HG03039 (cell line): ENCODE measurements at regions not wholly inside any gene's neighbourhood (a gene's known extent, or its start where the extent isn't known, plus 50 kb on each side); places are given as distances from the start of the nearest gene placed in this dataset.
"Not testable (repeated sequence)": the region's sequence is repeated elsewhere in the genome, so short reads cannot be mapped to it uniquely, and the experiment has no call there.

Experiments used
- ATAC-seq: cut with Tn5 transposase; IDR thresholded peaks from one replicate; pipeline ENCODE4 v1.9.1; 2021; ENCODE audit warnings: mild to moderate bottlenecking, moderate library complexity; ENCODE audit not compliant: unreplicated experiment

DNA sequence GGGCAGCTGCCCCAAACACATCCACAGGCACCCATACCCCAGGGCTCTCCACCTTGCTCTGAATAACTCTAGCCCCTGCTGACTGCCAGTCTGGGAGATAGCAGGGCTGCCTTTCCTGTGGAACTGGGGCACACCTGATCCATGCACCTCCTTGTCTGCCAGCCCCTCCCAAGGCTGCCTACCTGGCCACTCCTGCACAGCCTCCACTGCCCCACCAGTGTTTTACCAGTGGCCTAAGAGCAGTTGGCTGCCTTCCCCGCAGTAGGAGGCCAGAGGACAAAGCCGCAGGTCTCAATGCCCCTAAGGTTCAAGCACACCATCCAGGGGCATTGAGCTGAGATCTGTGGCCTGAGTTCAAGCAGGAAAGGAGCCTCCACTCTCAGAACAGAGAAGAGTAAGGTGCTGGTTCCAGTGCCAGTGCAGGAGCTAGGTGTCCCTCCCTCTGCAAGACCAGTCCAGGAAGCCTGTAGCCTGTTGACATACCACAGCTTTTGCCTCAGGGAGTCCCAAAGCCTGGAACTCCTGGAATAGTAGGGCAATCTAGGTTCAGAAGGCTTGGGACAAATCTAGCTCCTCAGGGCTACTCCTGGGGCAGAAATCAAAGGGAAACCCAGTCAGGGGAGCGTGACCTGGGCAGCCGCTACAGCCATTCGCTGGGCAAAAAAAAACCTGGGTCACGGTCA lies 514.5 kb upstream of the PTGER4 start:
- ATAC-seq = no peak

DNA sequence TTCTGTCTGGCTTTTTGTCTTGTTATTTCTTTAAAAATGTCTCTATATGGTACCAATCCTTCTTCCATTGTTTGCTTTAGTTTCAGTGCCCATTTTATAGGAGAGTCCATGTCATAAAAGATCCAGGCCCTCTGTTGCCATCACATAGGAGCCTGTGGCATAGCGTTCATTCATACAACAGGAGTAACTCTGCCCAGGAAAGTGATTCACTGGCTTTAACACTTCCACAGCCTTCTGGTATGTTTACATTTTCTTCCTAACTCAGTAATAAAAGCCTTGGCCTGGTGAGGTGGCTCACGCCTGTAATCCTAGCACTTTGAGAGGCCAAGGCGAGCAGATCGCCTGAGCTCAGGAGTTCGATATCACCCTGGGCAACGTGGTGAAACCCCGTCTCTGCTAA lies 519.3 kb upstream of the PTGER4 start:
- no peak for ATAC-seq

DNA sequence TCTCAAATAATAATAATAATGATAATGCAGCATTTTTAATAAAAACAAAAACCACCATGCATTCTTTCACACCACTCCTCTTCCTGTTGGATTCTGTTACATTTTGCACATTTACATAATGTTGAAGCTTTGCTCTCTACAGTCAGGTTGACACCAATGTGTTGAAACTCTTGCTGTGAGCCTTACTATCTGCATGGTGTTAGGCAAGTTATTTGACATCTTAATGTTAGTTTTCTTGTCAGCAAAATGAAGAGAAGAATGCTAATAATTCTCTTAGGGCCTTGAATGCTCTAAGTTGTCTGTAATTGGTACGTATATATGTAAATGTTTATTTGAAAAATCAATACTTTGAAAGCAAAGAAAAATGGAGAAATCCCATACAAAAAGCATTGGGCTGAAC lies 525.5 kb upstream of the PTGER4 start:
- ATAC-seq = no peak

DNA sequence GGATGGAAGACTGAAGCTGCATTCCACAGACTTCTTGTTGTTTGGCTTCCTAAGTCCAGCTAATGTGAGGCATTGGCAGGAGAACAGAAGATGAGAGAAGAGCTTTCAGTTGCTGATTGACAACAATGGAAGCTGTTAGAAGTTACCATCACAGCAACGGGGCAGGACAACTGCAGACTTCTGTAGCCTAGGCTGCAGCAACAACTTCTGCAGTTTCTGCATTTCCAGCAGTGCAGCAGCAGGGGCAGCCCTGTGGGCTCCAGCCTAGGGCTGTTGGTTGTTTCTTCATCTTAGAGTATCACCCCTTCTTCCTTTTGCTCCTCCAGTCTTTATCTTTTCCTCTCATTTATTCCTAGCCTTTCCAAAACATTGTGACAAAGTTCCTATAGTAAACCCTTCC lies 528.8 kb upstream of the PTGER4 start:
- no peak for ATAC-seq

DNA sequence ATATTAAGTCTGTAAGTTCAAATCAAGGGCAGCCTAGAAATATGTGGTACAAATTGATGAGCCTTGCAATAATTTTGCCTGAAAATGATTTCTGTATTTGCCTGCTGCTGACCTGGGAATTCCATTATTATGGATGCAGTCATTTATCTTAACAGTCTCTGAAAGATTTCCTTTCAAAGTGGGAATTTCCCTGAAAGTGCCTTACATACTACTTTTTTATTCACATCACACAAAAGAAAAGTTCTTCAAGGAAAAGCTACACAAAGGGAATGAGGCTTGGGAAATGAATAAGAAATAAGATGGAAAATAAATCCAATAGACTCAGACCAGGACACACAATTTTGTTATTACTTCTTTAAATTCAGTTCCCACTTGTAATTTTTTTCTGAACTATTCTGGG lies 537.8 kb upstream of the PTGER4 start:
- no peak for ATAC-seq

DNA sequence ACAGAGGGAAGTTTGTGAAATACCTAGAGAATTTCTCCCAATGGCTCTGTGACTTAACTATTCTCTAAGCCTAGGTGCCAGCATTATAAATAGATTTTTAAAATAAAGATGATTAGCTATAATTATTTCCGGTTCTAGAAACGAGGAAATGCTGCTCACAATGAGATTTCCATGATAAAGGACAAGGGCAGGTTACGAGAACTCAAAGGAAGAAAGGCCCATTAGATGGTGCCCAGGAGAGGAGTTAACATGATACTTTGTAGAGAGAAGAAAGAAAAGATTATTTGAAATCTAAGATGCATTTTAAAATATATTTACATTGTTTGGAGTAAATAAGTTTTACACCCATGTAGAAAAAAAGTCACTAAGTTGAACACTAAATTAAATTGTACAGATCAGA lies 538.3 kb upstream of the PTGER4 start:
- ATAC-seq = no peak

DNA sequence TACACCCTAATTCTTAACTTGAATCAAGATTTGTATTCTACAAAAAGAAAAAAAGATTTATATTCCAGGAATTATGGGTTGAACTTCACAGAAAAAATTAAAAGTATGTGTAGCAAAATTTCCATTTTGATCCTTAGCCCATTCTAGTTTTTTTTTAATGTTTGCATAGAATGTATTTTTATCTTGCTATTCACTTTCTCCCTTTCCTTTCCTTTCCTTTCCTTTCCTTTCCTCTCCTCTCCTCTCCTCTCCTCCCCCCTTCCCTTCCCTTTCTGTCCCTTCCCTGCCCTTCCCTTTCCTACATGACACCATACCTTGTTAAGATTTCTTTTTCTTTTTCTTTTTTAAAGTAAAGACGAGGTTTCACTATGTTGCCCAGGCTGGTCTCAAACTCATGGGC lies 542.5 kb upstream of the PTGER4 start:
- no peak for ATAC-seq

DNA sequence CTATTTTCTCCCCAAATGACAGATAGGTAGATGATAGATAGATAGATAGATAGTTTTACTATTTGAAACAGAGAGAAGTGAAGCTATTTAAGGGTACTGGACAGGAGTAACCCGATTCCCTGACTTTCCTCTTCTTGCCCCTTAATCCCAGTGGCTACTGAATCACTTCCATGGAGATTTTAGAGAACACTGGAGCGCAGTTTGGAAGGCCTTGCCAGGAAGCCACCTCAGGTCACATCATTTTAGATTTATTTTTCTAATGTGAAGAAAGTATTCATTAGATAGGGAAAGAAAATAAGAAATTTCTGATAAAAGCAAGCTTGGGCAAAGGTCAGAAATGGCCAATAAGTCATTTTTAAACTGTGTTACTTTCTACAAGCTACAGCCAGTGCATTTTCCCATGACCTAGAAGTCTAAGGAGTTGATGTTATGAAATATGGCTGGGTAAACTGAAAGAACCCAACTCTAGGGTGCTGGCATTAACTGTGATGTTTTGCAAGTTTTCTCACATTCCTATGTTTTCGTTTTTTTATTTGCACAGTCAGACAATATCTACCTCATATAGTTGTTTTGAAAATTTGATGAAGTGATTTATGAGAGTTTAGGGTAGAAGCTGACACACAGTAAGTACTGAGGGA lies 544.7 kb upstream of the PTGER4 start:
- ATAC-seq = no peak

DNA sequence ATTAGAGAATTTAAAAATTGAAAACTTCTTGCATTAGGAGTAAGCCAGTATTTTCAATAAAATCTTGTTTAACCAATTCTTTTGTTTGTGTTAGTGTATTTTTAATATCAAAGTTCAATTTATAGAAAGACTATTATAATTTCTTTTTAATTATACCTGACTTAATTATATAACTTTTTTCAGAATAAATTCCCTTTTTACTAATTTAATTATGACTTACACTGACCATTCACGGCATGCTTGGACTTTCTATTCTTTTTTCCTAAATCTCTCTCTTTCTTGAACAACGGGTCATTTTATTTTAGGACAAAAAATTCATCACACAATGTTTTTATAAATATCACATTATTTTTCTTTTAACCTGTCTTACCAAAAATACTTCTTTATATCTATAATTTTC lies 555.3 kb upstream of the PTGER4 start:
- no peak for ATAC-seq

DNA sequence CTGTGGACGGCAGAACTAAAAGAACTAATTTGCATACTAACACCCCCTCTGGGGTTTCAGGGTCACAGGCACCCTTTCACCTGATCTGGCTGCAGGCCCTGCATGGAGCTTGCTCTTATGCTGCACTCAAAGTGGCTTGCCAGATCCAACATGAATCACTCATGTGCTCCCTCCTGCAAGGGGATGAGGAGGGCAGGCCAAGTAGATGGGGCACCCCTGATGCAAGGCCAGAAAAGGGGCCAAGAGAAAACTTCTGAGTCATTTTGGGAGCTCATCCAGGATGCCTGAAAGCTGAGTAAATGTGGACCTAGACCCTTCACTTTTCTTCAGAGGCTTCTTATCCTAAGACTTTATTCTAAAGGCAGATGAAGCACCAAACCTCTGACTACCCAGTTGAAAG lies 558.5 kb upstream of the PTGER4 start:
- no peak for ATAC-seq

DNA sequence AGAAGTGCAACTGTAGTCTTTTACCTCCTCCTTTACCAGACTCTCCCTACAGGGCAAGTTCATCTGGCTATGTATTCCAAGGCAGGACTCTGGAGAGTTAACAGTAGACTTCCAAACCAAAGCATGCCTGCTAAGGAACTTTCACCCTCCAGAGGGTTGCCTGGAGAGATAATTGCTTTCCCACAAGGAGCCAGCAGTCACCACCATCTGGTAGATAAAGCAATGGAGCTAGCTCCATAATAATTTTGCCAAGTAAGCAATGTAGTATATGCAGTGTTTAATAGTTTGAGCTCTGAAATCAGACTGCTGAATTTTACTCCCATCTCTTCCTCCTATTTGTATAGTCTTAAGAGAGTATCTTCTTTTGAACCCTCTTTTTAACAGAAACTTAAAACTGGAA lies 566.8 kb upstream of the PTGER4 start:
- no peak for ATAC-seq

DNA sequence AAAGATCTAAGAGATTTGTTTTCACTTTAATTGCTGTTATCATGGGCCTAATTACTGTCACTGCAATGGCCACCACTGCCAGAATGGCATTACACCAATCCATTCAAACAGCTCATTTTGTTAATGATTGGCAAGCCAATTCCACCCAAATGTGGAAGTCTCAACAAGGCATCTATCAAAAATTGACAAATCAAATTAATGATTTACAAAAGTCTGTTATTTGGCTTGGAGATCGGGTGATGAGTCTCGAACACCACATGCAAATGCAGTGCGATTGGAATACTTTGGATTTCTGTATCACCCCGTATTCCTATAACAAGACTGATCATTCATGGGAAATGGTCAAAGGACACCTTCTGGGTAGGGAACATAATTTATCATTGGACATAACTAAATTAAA lies 568.7 kb upstream of the PTGER4 start:
- not testable (repeated sequence) for ATAC-seq

DNA sequence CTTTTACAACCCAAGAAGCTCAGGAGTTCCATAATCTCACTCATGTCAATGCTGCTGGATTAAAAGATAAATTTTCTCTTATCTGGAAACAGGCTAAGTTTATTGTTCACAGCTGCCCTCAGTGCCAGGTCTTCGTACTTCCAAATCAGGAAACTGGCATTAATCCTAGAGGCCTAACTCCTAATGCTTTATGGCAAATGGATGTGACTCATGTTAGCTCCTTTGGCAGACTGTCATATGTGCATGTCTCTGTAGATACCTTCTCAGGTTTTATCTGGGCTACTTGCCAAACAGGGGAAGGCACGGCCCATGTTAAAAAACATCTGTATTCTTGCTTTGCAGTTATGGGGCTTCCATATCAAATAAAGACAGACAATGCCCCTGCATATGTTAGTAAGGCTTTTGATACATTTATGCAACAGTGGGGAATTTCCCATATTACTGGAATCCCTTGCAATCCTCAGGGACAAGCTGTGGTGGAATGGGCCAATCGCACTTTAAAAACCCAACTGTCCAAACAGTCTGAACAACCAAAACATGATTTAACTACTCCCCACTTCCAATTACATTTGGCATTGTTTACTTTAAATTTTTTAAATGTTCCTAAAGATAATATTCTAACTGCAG lies 570.8 kb upstream of the PTGER4 start:
- not testable (repeated sequence) for ATAC-seq

DNA sequence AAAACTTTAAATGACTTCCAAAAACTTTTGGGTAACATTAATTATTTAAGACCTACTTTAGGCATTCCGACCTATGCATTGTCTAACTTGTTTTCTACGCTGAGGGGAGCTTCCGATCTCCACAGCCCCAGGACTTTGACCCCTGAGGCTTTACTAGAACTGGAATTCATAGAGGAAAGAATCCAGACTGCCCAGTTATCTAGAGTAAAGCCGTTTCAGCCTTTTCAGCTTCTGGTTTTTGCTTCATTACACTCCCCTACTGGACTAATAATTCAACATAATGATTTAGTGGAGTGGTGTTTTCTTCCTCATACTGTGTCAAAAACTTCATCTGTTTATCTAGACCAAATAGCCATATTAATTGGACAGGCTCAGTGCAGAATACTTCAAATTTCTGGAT lies 571.9 kb upstream of the PTGER4 start:
- ATAC-seq = not testable (repeated sequence)

DNA sequence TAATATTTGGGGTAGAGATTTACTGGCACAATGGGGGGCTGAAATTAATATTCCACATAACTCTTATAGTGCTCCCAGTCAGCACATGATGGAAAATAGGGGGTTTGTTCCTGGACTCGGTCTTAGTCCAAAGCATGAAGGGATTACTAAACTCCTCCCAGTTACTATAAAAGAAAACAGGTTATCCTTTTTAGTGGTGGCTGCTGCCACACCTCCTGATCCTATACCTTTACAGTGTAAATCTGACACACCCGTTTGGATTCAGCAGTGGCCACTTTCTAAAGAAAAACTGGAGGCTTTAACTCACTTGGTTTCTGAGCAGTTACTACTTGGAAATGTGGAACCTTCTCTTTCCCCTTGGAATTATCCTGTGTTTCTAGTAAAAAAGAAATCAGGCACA lies 572.9 kb upstream of the PTGER4 start:
- ATAC-seq = no peak

DNA sequence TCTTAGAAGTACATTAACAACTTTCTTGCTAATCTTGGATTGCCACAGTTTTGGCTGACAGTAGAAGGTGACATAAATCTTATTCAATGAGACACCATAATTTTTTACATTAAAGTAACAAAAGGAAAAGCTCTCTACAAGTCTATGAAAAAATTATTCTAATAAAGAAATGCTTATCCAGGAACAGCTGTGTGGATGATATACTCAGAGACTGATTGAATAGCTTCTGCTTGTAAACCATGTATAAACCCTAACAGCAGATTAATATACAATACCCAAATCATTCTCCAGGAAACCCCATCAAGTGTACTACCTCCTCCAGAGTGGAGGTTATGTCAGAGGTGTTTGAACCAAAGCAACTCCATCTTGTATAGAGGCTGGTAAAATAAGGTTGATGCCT lies 581.4 kb upstream of the PTGER4 start:
- ATAC-seq = no peak

DNA sequence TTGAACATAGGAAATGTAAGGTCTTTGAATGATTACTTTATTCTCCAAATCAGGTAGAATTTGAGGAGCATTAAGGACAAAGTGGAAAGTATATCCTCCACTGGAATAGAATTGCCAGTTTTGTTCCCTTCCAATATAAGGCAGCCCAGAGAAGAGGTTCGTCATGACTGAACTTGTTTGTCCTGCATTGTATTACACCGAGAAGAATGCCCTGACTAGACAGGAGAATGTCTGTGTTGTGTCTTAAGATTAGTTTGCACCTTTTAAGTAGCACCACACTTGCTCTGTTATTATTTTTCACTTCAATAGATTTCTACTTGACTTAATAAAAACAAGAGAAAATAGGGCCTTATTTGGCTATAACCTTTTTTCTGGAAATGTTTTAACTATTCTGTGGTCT lies 586.2 kb upstream of the PTGER4 start:
- ATAC-seq = no peak

DNA sequence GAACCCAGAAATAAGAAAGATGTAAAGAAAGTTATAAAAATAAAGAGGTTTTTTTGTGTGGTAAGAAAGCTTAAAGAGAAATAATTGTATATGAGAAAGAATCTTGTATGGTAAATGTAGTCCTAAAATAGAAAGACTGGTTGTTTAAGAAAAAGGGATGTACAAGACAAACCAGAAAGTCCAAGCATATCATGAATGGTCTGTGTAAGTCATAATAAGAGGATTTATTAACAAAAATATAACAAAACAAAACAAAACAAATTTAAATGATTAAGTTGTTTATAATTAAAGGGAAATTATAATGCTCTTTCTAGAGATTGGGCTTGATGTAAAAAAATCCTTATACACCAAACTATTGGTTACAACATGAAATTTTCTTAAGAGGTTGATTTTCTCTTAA lies 590.4 kb upstream of the PTGER4 start:
- ATAC-seq = no peak

DNA sequence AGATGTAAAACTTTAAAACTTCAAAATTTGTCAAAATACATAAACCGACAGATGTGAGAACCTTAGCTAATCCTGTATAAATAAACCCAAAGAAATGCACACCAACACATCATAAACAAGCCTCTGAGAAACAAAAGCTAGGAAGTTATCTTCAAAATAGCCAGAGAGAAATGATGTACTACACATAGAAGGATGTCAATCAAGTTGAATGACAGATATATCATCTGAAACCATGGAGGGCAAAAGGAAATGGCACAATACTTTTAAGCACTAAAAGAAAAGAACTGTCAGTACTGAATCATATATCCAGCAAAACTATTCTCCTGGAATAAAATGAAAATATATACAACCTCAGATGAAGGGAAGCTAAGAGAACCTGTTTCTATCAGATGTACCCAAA lies 595.1 kb upstream of the PTGER4 start:
- ATAC-seq = no peak

DNA sequence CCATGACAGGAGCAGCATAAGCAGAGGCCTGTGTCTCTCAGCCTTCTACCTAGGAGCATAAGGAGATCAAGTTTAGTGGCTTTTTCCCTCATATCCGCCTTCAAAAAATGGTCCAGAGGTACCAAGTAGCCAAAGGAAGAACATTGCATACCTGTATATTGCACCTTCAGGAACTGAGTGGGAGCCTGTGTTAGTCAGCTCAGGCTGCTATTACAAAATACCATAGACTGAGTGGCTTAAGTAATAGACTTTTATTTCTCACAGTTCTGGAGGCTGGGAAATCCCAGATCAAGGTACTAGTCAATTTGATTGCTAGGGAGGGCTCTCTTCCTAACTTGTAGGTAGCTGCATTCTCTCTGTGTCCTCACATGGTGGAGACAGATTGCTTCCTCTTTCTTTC lies 597.4 kb upstream of the PTGER4 start:
- no peak for ATAC-seq

DNA sequence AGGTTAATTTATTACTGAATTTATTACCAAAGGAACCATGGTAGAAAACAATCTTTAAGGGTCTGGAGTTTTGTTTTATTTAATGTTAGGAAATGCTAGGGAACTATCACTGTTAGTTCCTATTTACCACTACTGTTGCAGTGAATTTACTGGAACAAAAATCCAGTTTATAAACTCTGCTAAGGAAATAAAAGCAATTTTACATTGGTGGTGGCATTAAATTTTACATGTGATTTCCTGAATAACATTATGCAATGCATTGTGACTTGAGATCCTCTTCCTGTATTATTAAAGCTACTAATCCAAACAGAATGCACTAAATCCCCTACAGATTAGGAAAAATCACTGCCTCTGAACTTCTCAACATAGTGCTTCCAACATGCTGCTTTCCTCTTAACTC lies 599.5 kb upstream of the PTGER4 start:
- no peak for ATAC-seq

DNA sequence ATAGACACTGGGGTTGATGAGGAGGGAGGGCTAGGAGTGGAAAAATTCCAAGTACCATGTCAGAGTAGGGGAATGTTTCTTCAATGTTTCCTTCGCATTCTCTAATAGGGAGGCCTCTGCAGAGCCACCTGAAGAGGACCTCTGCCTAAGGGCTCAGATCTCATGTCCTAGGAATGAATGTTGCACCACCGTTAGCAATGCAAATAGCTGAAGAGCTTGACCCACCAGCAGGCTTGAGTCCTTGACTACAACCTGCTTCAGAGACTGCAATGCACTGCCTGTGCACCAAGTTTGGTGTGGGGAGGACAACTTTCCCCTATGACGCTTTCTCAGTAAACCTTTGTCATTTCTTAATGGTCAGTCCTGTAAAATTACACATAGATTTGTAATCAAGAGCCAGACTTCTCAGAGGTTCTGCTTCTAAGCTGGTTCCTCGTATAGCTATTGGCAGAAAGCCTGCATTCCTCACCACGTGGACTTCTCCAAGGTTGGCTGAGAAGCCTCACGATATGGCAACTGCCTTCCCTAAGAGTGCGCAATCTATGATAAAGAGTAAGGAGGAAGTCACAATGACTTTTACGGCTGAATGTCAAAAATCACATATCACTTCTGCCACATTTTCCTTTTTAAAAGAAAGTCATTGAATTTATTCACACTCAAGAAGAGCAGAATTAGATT lies 600.7 kb upstream of the PTGER4 start:
- no peak for ATAC-seq
